NCI-H2196 (cell line): ENCODE measurements at regions not wholly inside any gene's neighbourhood (a gene's known extent, or its start where the extent isn't known, plus 50 kb on each side); places are given as distances from the start of the nearest gene placed in this dataset.

ENCODE experiments used
- DNase-seq: peaks from one replicate; lab custom pipeline; 2025; ENCODE audit not compliant: unreplicated experiment; lab: John Stamatoyannopoulos, UW

GRCh38 chr2:41920812-41921211 is 127.0 kb upstream of the PKDCC start:
- DNase-seq = no peak

GRCh38 chr2:41922177-41922576 is 125.6 kb upstream of the PKDCC start:
- DNase-seq = no peak

DNA sequence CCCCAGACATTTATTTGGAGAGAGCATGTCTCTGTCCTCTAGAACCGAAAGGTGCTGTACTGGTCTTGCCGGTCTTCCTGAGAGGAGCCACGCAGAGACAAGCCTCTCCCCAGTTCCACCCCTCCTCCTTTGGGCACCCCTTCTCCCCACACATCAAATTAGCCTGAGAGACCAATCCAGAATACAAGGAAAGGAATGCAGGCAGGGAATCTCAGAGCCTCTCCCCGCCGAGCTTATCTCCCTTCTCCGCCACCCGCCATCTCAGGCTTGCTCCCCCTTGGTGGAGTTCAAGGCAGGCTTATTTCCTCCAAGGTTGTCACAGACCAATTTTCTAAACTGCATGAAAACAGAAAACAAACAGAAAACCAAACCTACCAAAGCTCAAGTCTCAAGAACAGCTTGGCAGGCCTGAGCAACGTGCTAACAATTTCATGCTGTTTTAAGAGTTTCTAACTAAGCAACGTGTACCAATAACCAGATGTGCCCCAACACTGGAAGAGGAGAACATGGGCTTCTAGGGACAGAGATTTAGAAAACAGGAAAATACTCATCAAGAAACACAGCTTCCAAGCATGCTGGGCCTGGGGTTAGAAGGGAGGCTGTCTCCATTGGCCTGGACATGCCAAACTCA is 124.5 kb upstream of the PKDCC start:
- DNase-seq = no peak

GRCh38 chr2:41924024-41924423 is 123.8 kb upstream of the PKDCC start:
- no peak for DNase-seq

DNA sequence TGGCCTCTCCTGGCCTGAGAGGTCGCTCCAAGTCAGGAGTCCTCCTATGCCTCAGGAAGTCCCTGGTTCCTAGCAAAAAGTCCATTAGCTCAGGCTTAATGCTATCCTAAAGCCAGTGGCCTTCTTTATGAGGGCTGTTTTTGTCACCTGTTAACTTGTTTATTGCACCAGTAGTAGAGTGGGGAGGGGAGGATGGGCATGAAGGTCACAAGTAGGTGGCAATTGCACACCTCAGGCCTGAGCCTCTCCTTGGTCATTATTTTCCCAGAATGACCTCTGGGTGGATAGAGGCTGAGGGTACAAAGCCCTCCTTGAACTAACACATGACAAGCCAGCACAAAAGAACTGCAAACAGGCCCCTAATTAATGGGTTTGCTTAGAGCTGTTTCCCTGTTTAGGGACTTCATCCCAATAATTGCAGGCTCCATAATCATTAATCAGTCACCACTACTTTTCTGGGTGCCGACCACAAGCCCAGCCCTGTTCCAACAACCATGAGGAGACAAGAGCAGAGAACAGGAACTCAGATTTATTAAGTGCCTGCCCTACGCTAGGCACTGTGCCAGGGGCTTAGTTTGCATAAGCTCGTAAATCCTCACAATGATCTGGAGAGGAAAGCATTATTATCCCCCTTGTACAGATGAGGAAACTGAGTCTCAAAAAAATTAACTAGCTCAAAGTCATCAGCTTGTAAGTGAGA is 123.0 kb upstream of the PKDCC start:
- DNase-seq = no peak

DNA sequence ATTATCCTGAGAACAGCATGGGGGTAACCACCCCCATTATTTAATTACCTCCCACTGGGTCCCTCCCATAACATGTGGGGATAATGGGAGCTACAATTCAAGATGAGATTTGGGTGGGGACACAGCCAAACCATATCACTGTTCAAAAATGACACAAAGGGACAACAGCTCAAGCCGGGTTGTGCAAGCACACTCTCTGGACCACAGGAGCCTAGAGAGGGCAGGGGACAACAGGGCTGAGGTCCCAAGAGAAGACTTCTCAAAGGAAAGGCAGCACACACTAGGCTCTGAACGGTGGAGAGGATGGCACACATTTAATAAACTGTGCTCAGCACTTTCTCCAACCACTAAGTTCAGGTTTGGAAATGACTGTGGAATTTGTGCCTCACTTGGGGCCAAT is 122.1 kb upstream of the PKDCC start:
- DNase-seq = no peak

DNA sequence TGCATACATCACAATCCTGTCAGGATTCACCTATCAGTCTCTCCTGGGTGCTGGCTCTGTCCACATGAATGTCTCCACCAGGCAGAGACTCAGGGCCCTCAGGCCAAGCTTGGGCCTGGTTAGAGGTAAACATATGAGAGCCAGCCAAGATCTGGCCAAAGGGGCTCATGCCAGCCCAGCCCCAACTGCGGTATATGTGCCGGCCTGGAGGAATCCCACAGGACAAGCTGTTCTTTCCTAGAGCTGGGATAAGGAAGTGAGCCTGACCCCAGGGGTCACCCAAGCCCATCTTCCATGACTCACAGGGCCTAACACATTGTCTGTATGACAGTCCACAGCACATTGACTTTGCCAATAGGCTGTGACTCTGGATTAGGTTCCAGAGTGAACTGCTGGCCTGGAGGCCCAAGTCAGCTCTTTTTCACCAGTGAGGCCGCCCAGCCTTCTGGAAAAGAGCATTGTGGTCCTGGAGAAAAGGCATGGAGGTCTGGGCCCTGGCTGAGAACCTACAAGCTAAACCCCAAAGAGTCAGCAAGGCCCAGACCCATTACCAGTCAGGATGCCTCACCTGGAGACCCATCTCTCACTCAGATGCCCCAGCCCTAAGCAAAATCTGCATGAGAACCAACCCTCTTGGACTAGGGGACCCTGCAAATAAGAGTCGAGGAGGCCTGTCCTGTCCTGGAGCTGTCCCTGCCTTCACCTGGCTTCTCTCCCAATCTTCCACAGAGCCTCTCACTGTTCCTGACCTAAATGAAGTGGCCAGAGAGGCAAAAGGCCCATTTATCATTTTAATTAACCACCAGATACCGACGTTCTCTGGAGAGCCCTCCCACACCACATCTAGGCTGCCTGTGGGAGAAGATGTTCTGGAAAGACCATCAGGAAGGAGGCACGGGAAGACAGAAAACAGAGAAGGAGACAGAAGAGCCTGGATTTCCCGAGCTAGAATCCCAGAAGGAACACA is 120.9 kb upstream of the PKDCC start:
- DNase-seq = no peak

GRCh38 chr2:41927581-41928264 is 120.1 kb upstream of the PKDCC start:
- DNase-seq = no peak

DNA sequence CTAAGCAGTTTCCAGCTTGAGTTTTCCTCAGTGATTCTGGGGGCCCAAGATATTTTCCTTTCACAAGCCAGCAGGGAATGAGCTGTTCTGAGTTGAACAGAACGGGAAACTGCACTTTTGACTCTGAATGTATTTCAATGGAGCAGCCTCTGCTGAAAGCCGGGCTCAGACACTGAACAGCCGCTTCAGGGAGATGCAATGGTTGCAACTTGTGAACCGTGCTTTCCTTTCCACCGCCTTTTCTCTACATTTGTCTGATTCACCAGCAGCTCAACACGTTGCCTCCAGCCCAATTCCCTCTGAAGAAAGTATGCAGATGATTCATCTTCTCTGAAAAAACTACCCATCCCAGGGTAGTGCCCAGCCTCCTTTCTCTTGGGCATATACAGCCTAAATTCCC is 119.3 kb upstream of the PKDCC start:
- DNase-seq = no peak

GRCh38 chr2:41930807-41931566 is 116.8 kb upstream of the PKDCC start:
- no peak for DNase-seq

GRCh38 chr2:41932241-41933045 is 115.4 kb upstream of the PKDCC start:
- no peak for DNase-seq

DNA sequence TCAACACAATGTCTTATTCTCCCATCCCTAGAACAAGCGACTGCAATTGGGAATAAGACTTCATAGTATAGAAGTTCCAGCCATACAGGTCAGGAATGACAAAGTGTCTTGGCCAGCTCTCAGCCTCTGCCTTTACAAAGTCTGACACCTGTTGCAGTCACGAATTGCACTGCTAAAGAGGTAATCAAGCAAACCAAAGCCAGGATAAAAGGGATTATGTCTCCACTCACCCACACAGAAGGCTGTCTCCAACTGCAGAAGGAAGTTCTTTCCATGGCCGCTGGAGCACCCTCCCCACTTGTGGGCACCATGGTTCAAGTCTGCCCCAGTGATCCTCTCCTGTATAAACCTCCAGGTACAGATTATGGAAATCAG is 114.8 kb upstream of the PKDCC start:
- no peak for DNase-seq

GRCh38 chr2:41933585-41934320 is 114.1 kb upstream of the PKDCC start:
- DNase-seq = no peak

- no peak for DNase-seq
These were observed 113.4 kb upstream of the PKDCC start for GRCh38 chr2:41934329-41934958.

GRCh38 chr2:41935002-41935401 is 112.8 kb upstream of the PKDCC start:
- DNase-seq = no peak

GRCh38 chr2:41935825-41936224 is 112.0 kb upstream of the PKDCC start:
- DNase-seq = no peak

- no peak for DNase-seq
These were observed 110.9 kb upstream of the PKDCC start for GRCh38 chr2:41936771-41937463.

GRCh38 chr2:41937464-41937906 is 110.3 kb upstream of the PKDCC start:
- no peak for DNase-seq
